ENCODE measurements at regions not wholly inside any gene's neighbourhood (a gene's known extent, or its start where the extent isn't known, plus 50 kb on each side); places are given as distances from the start of the nearest gene placed in this dataset.
"Not testable (repeated sequence)": the region's sequence is repeated elsewhere in the genome, so short reads cannot be mapped to it uniquely, and the experiment has no call there.

GRCh38 chr2:6127718-6128117 is 435.5 kb downstream of the SOX11 start:
- no peak for ATAC-seq (replicated peaks in 1 of 2)
- Mint-ChIP-seq H3K36me3 (ENCODE audit: insufficient read depth in 2 of 2) (no peaks in the 10 kb centered on the region), H3K27me3 (ENCODE audit: low read depth) (no peaks in the 10 kb centered on the region), H3K27ac (no peak overlapping the region), H3K9me3 (peaks cover 0 to 1% of the 10 kb centered on the region in 2 donors), H3K4me1 (ENCODE audit: low read depth) (no peaks in the 10 kb centered on the region), H3K4me3 (no peak overlapping the region)
- no peak for DNase-seq

- no peak for DNase-seq
- Mint-ChIP-seq H3K4me1 (ENCODE audit: low read depth) (no peaks in the 10 kb centered on the region), H3K36me3 (ENCODE audit: insufficient read depth in 2 of 2) (no peaks in the 10 kb centered on the region), H3K27me3 (ENCODE audit: low read depth) (no peaks in the 10 kb centered on the region), H3K4me3 (no peak overlapping the region), H3K27ac (no peak overlapping the region), H3K9me3 (peaks cover 4 to 7% of the 10 kb centered on the region in 2 donors)
- ATAC-seq (replicated peaks in 1 of 2), result no peak
Measured at GRCh38 chr2:6139142-6139541, 447.0 kb downstream of the SOX11 start.

GRCh38 chr2:6139916-6140315 is 447.7 kb downstream of the SOX11 start:
- no peaks in the 10 kb centered on the region for H3K4me1 Mint-ChIP-seq (ENCODE audit: low read depth)
- no peak for ATAC-seq (replicated peaks in 1 of 2)

GRCh38 chr2:6140509-6140908 is 448.3 kb downstream of the SOX11 start:
- no peaks in the 10 kb centered on the region for H3K27me3 Mint-ChIP-seq (ENCODE audit: low read depth)
- H3K4me3 Mint-ChIP-seq, result no peak overlapping the region
- H3K9me3 Mint-ChIP-seq, result peaks cover 6 to 7% of the 10 kb centered on the region in 2 donors
- H3K27ac Mint-ChIP-seq, result no peak overlapping the region
- DNase-seq (no peak), ATAC-seq (replicated peaks in 1 of 2) (no peak)
- H3K36me3 Mint-ChIP-seq (ENCODE audit: insufficient read depth in 2 of 2), result no peaks in the 10 kb centered on the region
- H3K4me1 Mint-ChIP-seq (ENCODE audit: low read depth), result no peaks in the 10 kb centered on the region

More at GRCh38 chr2:6139916-6140315, 447.7 kb downstream of the SOX11 start:
- Mint-ChIP-seq H3K4me3 (no peak overlapping the region), H3K27ac (no peak overlapping the region), H3K36me3 (ENCODE audit: insufficient read depth in 2 of 2) (no peaks in the 10 kb centered on the region), H3K27me3 (ENCODE audit: low read depth) (no peaks in the 10 kb centered on the region), H3K9me3 (peaks cover 6 to 7% of the 10 kb centered on the region in 2 donors)
- DNase-seq, result no peak

GRCh38 chr2:6143812-6144211 is 451.6 kb downstream of the SOX11 start:
- no peaks in the 10 kb centered on the region for H3K4me1 Mint-ChIP-seq (ENCODE audit: low read depth)
- H3K27me3 Mint-ChIP-seq (ENCODE audit: low read depth), result no peaks in the 10 kb centered on the region
- peaks cover 3 to 6% of the 10 kb centered on the region in 2 donors for H3K9me3 Mint-ChIP-seq
- no peak overlapping the region for H3K4me3 Mint-ChIP-seq
- no peak overlapping the region for H3K27ac Mint-ChIP-seq
- DNase-seq (no peak), ATAC-seq (replicated peaks in 1 of 2) (no peak)
- no peaks in the 10 kb centered on the region for H3K36me3 Mint-ChIP-seq (ENCODE audit: insufficient read depth in 2 of 2)

- not testable (repeated sequence) for H3K27me3 Mint-ChIP-seq (ENCODE audit: low read depth); ATAC-seq (replicated peaks in 1 of 2); H3K4me1 Mint-ChIP-seq (ENCODE audit: low read depth); H3K36me3 Mint-ChIP-seq (ENCODE audit: insufficient read depth in 2 of 2); H3K4me3 Mint-ChIP-seq; H3K9me3 Mint-ChIP-seq; DNase-seq; H3K27ac Mint-ChIP-seq
Measured at GRCh38 chr2:6147215-6147614, 455.0 kb downstream of the SOX11 start.

GRCh38 chr2:6148882-6149281 is 456.7 kb downstream of the SOX11 start:
- ATAC-seq (replicated peaks in 1 of 2) (no peak), DNase-seq (no peak)
- Mint-ChIP-seq H3K9me3 (peaks cover 0 to 4% of the 10 kb centered on the region in 2 donors), H3K4me1 (ENCODE audit: low read depth) (no peaks in the 10 kb centered on the region), H3K36me3 (ENCODE audit: insufficient read depth in 2 of 2) (no peaks in the 10 kb centered on the region), H3K27ac (no peak overlapping the region), H3K4me3 (no peak overlapping the region), H3K27me3 (ENCODE audit: low read depth) (no peaks in the 10 kb centered on the region)

- DNase-seq (no peak), ATAC-seq (replicated peaks in 1 of 2) (no peak)
- Mint-ChIP-seq H3K4me3 (no peak overlapping the region), H3K9me3 (peaks cover 0 to 1% of the 10 kb centered on the region in 2 donors), H3K27ac (no peak overlapping the region), H3K36me3 (ENCODE audit: insufficient read depth in 2 of 2) (no peaks in the 10 kb centered on the region), H3K27me3 (ENCODE audit: low read depth) (no peaks in the 10 kb centered on the region), H3K4me1 (ENCODE audit: low read depth) (no peaks in the 10 kb centered on the region)
Measured at GRCh38 chr2:6159606-6160005, 467.4 kb downstream of the SOX11 start.

- H3K4me1 Mint-ChIP-seq (ENCODE audit: low read depth), result no peaks in the 10 kb centered on the region
- ATAC-seq (replicated peaks in 1 of 2) (no peak), DNase-seq (no peak)
- H3K27ac Mint-ChIP-seq, result no peak overlapping the region
- H3K27me3 Mint-ChIP-seq (ENCODE audit: low read depth), result no peaks in the 10 kb centered on the region
- H3K36me3 Mint-ChIP-seq (ENCODE audit: insufficient read depth in 2 of 2), result no peaks in the 10 kb centered on the region
- H3K4me3 Mint-ChIP-seq, result no peak overlapping the region
- H3K9me3 Mint-ChIP-seq, result peaks cover 0 to 4% of the 10 kb centered on the region in 2 donors
Measured at GRCh38 chr2:6163932-6164331, 471.7 kb downstream of the SOX11 start.

GRCh38 chr2:6164986-6165747 is 473.0 kb downstream of the SOX11 start:
- H3K4me3 Mint-ChIP-seq, result no peak overlapping the region

GRCh38 chr2:6167592-6168138 is 475.5 kb downstream of the SOX11 start:
- DNase-seq (no peak), ATAC-seq (replicated peaks in 1 of 2) (no peak)
- no peaks in the 10 kb centered on the region for H3K27me3 Mint-ChIP-seq (ENCODE audit: low read depth)
- no peaks in the 10 kb centered on the region for H3K4me1 Mint-ChIP-seq (ENCODE audit: low read depth)
- H3K36me3 Mint-ChIP-seq (ENCODE audit: insufficient read depth in 2 of 2), result no peaks in the 10 kb centered on the region
- no peak overlapping the region for H3K27ac Mint-ChIP-seq
- no peak overlapping the region for H3K4me3 Mint-ChIP-seq
- H3K9me3 Mint-ChIP-seq, result peaks cover 0 to 4% of the 10 kb centered on the region in 2 donors

More at GRCh38 chr2:6164986-6165747, 473.0 kb downstream of the SOX11 start:
- H3K4me1 Mint-ChIP-seq (ENCODE audit: low read depth), result no peaks in the 10 kb centered on the region
- ATAC-seq (replicated peaks in 1 of 2) (no peak), DNase-seq (no peak)
- H3K36me3 Mint-ChIP-seq (ENCODE audit: insufficient read depth in 2 of 2), result no peaks in the 10 kb centered on the region
- H3K27me3 Mint-ChIP-seq (ENCODE audit: low read depth), result no peaks in the 10 kb centered on the region
- peaks cover 0 to 4% of the 10 kb centered on the region in 2 donors for H3K9me3 Mint-ChIP-seq
- H3K27ac Mint-ChIP-seq, result no peak overlapping the region

GRCh38 chr2:6168485-6168884 is 476.3 kb downstream of the SOX11 start:
- H3K9me3 Mint-ChIP-seq, result peaks cover 0 to 4% of the 10 kb centered on the region in 2 donors
- no peak for DNase-seq

GRCh38 chr2:6171294-6171693 is 479.1 kb downstream of the SOX11 start:
- H3K27me3 Mint-ChIP-seq (ENCODE audit: low read depth), result no peaks in the 10 kb centered on the region
- H3K27ac Mint-ChIP-seq, result no peak overlapping the region
- DNase-seq (no peak), ATAC-seq (replicated peaks in 1 of 2) (no peak)
- H3K4me1 Mint-ChIP-seq (ENCODE audit: low read depth), result no peaks in the 10 kb centered on the region
- H3K36me3 Mint-ChIP-seq (ENCODE audit: insufficient read depth in 2 of 2), result no peaks in the 10 kb centered on the region
- no peak overlapping the region for H3K4me3 Mint-ChIP-seq
- peaks cover 0 to 2% of the 10 kb centered on the region in 2 donors for H3K9me3 Mint-ChIP-seq

More at GRCh38 chr2:6168485-6168884, 476.3 kb downstream of the SOX11 start:
- Mint-ChIP-seq H3K27me3 (ENCODE audit: low read depth) (no peaks in the 10 kb centered on the region), H3K4me1 (ENCODE audit: low read depth) (no peaks in the 10 kb centered on the region), H3K27ac (no peak overlapping the region), H3K4me3 (no peak overlapping the region), H3K36me3 (ENCODE audit: insufficient read depth in 2 of 2) (no peaks in the 10 kb centered on the region)
- ATAC-seq (replicated peaks in 1 of 2), result no peak

- H3K27me3 Mint-ChIP-seq (ENCODE audit: low read depth), result no peaks in the 10 kb centered on the region
- H3K4me3 Mint-ChIP-seq, result no peak overlapping the region
- no peaks in the 10 kb centered on the region for H3K36me3 Mint-ChIP-seq (ENCODE audit: insufficient read depth in 2 of 2)
- H3K27ac Mint-ChIP-seq, result no peak overlapping the region
- DNase-seq, result no peak
- H3K4me1 Mint-ChIP-seq (ENCODE audit: low read depth), result no peaks in the 10 kb centered on the region
- no peak for ATAC-seq (replicated peaks in 1 of 2)
- H3K9me3 Mint-ChIP-seq, result no peaks in the 10 kb centered on the region
Measured at GRCh38 chr2:6177811-6178210, 485.6 kb downstream of the SOX11 start.
